ENCODE measurements at regions not wholly inside any gene's neighbourhood (a gene's known extent, or its start where the extent isn't known, plus 50 kb on each side); places are given as distances from the start of the nearest gene placed in this dataset.

DNA sequence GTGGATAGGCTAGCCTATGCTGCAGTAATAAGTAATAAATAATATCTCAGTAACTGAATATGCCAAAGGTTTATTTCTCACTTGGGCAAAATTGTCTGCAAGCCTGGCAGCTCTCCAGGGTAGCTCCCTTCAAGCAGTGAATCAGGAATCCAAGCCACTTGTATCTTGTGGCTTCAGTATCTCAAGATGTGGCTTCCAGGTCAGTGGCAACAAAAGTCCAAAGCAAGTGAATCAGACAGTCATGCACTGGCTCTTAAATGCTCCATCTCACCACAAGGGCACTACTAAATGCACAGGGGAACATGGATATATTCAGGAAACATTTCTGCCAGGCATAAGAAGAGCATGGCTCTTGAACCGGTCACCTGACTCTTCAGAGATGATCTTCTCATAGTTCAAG, 126.3 kb downstream of the KCTD12 start:
- H4K20me1 ChIP-seq (replicated peaks in 1 of 2; ENCODE audit: control insufficient read depth in 1 of 2, insufficient read depth in 2 of 2, low read length in 2 of 2), result no peaks in the 10 kb centered on the region
- DNase-seq (ENCODE audit: low read depth in 1 of 2, low spot score in 2 of 2) (no peak), FAIRE-seq (no peak)
- H2BK20ac ChIP-seq (ENCODE audit: low read length), result no peak overlapping the region
- H3K23me2 ChIP-seq (ENCODE audit: low read depth, low read length), result no peaks in the 10 kb centered on the region; the same call in 1 of the 2 replicates
- H3K79me1 ChIP-seq (ENCODE audit: low read depth, low read length), result no peaks in the 10 kb centered on the region
- 100% methylated on average over 1 of the region's 1 CpG; no CpG with 5 or more reads in 1 of the 2 experiments for WGBS, 2 experiments (ENCODE audit: extremely low coverage in 1 of 2, insufficient coverage in 1 of 2, insufficient read length in 1 of 2, insufficient replicate concordance in 2 of 2, low coverage in 1 of 2, low lambda C conversion rate in 2 of 2, missing lambda C conversion rate in 1 of 2)
- no peak overlapping the region for H3K4me3 ChIP-seq (ENCODE audit: extremely low read depth in 1 of 4, insufficient read depth in 2 of 4, low read depth in 3 of 4, low read length in 4 of 4)
- no peaks in the 10 kb centered on the region for H3K36me3 ChIP-seq (ENCODE audit: control insufficient read depth in 2 of 4, insufficient read depth in 4 of 4, low read length in 3 of 4)
- no peak overlapping the region for H3K4me2 ChIP-seq (ENCODE audit: insufficient read depth in 1 of 2, low read depth in 2 of 2, low read length in 2 of 2)
- no peak overlapping the region for H2BK15ac ChIP-seq (ENCODE audit: low read length)
- H3K23ac ChIP-seq (ENCODE audit: insufficient read length), result no peak overlapping the region
- H3K18ac ChIP-seq (ENCODE audit: extremely low read depth, low read length), result no peak overlapping the region
- H4K91ac ChIP-seq (replicated peaks; ENCODE audit: insufficient read length, low read length), result no peak overlapping the region
- H3K9me3 ChIP-seq (ENCODE audit: insufficient read depth in 2 of 2, low read depth in 1 of 2, low read length in 1 of 2), result no peaks in the 10 kb centered on the region
- no peak overlapping the region for H4K8ac ChIP-seq (ENCODE audit: extremely low read depth, insufficient read depth, low read length)
- no peak overlapping the region for H3K9ac ChIP-seq (replicated peaks in 1 of 4; ENCODE audit: extremely low read depth in 1 of 4, low read depth in 3 of 4, low read length in 3 of 4)
- no peaks in the 10 kb centered on the region for H3K4me1 ChIP-seq (replicated peaks in 1 of 4; ENCODE audit: control insufficient read depth in 3 of 4, insufficient read depth in 4 of 4, low read length in 3 of 4)
- no peaks in the 10 kb centered on the region for H3K27me3 ChIP-seq (replicated peaks in 1 of 4; ENCODE audit: control insufficient read depth in 3 of 4, extremely low read depth in 1 of 4, insufficient read depth in 3 of 4, low read length in 3 of 4)
- no peak overlapping the region for H3K14ac ChIP-seq (ENCODE audit: insufficient read length)
- no peak overlapping the region for H3K56ac ChIP-seq (replicated peaks; ENCODE audit: insufficient read length, low read depth, low read length)
- H2BK12ac ChIP-seq (ENCODE audit: low read depth, low read length), result no peak overlapping the region
- CTCF ChIA-PET (ENCODE audit: partially characterized antibody), result no interaction called here
- no peak overlapping the region for H2BK5ac ChIP-seq (ENCODE audit: low read depth, low read length)
- H4K5ac ChIP-seq (ENCODE audit: insufficient read length, low read depth, low read length), result no peak overlapping the region
- H2AFZ ChIP-seq (ENCODE audit: low read length), result no peak overlapping the region
- POLR2A ChIA-PET (ENCODE audit: partially characterized antibody), result no interaction called here
- H2BK120ac ChIP-seq (replicated peaks; ENCODE audit: low read depth, low read length), result no peak overlapping the region
- H3K79me2 ChIP-seq (ENCODE audit: control insufficient read depth in 1 of 2, insufficient read depth in 2 of 2, low read length in 2 of 2), result no peaks in the 10 kb centered on the region
- H3K27ac ChIP-seq (ENCODE audit: low read depth, low read length), result no peak overlapping the region
- no peak overlapping the region for H3K4ac ChIP-seq (replicated peaks; ENCODE audit: insufficient read length, low read depth, low read length)
- H2AK5ac ChIP-seq (ENCODE audit: low read depth, low read length), result no peak overlapping the region
- TF ChIP-seq SUZ12 (IDR thresholded peaks at IDR 0.05; ENCODE audit: low read length), result no peak
- TF ChIP-seq SP4 (IDR thresholded peaks at IDR 0.05; ENCODE audit: low read length), result no peak
- TF ChIP-seq BACH1 (IDR thresholded peaks at IDR 0.05; ENCODE audit: low read length), result no peak
- no peak for TF ChIP-seq RNF2 (IDR thresholded peaks at IDR 0.05; ENCODE audit: borderline replicate concordance, low read depth, low read length, missing control alignments, poor library complexity, severe bottlenecking)
- no peak for TF ChIP-seq YY1 (IDR thresholded peaks at IDR 0.05; ENCODE audit: low read depth, low read length)
- TF ChIP-seq, protein P1, sequence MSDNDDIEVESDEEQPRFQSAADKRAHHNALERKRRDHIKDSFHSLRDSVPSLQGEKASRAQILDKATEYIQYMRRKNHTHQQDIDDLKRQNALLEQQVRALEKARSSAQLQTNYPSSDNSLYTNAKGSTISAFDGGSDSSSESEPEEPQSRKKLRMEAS (IDR thresholded peaks at IDR 0.05), result no peak
- no peak for TF ChIP-seq SRF (IDR thresholded peaks at IDR 0.05; ENCODE audit: low read depth, low read length)
- no peak for TF ChIP-seq HDAC6 (IDR thresholded peaks at IDR 0.05; ENCODE audit: low read depth, low read length)

Measured in H1 (cell line).